ENCODE measurements at regions not wholly inside any gene's neighbourhood (a gene's known extent, or its start where the extent isn't known, plus 50 kb on each side); places are given as distances from the start of the nearest gene placed in this dataset.
A peak's percentile ranks its signal among the peaks of the same experiment; 100 is the strongest.

DNA sequence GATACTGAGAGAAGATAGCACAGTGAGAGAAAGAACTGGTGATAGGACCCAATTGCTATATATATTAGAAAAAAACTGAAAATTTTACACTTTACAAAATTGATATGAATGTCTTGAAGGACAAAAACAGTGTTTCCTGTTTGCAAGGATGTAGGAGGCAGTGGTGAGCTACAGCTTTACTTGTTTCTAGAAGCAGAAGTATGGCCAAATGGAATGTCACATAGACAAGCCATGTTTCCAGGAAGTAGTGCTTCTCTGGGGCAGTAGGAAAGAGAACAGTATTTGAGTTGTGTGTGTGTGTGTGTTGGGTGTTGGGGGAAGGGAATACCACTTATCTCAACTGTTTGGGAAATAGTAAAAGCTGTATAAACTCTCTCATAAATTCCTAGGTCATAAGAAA, 60.9 kb upstream of the IBSP start:
- H3K4me3 ChIP-seq (ENCODE audit: low read length in 2 of 2): no peak overlapping the region
- DNase-seq (no peak), ATAC-seq (ENCODE audit: low FRiP score) (no peak)
- intact Hi-C loops (cut with DNase I): no loop called here
- H3K27ac ChIP-seq (ENCODE audit: low read depth in 1 of 2, low read length in 2 of 2): no peak overlapping the region
- H3K4me1 ChIP-seq (ENCODE audit: control insufficient read depth in 1 of 2, insufficient read depth in 2 of 2, low read length in 2 of 2): no peaks in the 10 kb centered on the region
- H3K27me3 ChIP-seq (ENCODE audit: control insufficient read depth in 1 of 2, insufficient read depth in 2 of 2, low read length in 1 of 2): no peaks in the 10 kb centered on the region
- H3K36me3 ChIP-seq (ENCODE audit: control insufficient read depth in 1 of 2, insufficient read depth in 2 of 2, low read length in 1 of 2): no peaks in the 10 kb centered on the region
- H3K9me3 ChIP-seq (ENCODE audit: control insufficient read depth, low read length): no peaks in the 10 kb centered on the region

DNA sequence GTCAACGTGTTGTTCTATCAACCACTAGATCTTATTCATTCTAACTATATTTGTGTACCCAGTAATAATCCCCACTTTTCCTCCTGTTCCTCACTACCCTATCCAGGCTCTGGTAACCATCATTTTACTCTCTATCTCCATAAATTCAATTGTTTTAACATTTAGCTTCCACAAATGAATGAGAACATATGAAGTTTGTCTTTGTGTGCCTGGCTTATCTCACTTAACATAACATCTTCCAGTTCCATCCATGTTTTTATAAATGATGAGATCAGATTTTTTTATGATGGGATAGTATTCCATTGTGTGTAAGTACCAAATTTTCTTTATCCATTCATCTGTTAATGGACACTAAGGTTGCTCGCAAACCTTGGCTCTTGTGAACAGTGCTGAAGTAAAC, 59.9 kb upstream of the IBSP start:
- no peak for DNase-seq
- Histone ChIP-seq H3K4me1 (ENCODE audit: control insufficient read depth in 1 of 2, insufficient read depth in 2 of 2, low read length in 2 of 2) (no peaks in the 10 kb centered on the region), H3K9me3 (ENCODE audit: control insufficient read depth, low read length) (no peaks in the 10 kb centered on the region), H3K27ac (ENCODE audit: low read depth in 1 of 2, low read length in 2 of 2) (no peak overlapping the region), H3K36me3 (ENCODE audit: control insufficient read depth in 1 of 2, insufficient read depth in 2 of 2, low read length in 1 of 2) (no peaks in the 10 kb centered on the region), H3K27me3 (ENCODE audit: control insufficient read depth in 1 of 2, insufficient read depth in 2 of 2, low read length in 1 of 2) (no peaks in the 10 kb centered on the region), H3K4me3 (ENCODE audit: low read length in 2 of 2) (no peak overlapping the region)
- 74 to 76% methylated on average over 2 of the region's 2 CpGs for WGBS, 2 donors
- no peak for ATAC-seq (ENCODE audit: low FRiP score)
- intact Hi-C loops (cut with DNase I): no loop called here

DNA sequence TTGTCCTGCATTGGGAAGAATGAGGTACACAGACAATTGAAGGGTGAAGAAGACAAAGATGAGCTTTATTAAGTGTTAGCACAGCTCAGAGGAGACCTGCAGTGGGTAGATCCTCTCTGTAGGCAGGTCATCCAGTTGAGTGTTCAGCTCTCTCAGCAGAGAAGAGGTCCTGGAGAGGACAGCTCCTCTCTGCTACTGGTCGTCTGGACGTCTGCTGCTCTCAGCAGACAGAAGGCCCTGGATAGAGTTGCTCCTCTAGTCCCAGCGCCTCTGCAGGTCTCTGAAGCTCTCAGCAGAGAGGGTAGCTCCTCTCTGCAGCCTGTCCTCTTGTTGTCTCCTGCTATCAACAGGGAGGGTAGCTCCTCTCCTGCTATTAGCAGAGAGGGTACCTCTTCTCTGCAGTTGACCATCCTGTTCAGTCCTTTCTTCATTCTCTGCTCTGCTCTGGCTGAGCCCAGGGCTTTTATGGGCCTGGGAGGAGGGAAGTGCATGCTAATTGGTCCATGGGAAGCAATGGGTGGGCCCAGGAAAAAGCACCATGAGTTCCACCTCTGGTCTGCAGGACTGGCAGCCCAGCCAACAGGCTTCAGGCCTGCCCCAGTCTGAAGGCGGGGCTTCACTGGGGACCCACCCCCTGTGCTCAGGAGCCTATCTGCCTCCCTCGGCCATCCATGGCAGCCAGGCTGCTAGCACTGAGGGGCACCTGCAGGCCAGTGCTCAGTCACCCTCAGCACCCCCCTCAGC, 54.1 kb upstream of the IBSP start:
- Histone ChIP-seq H3K27me3 (ENCODE audit: control insufficient read depth in 1 of 2, insufficient read depth in 2 of 2, low read length in 1 of 2) (no peaks in the 10 kb centered on the region), H3K27ac (ENCODE audit: low read depth in 1 of 2, low read length in 2 of 2) (no peak overlapping the region), H3K4me3 (ENCODE audit: low read length in 2 of 2) (no peak overlapping the region), H3K9me3 (ENCODE audit: control insufficient read depth, low read length) (peaks cover 1% of the 10 kb centered on the region), H3K36me3 (ENCODE audit: control insufficient read depth in 1 of 2, insufficient read depth in 2 of 2, low read length in 1 of 2) (no peaks in the 10 kb centered on the region), H3K4me1 (ENCODE audit: control insufficient read depth in 1 of 2, insufficient read depth in 2 of 2, low read length in 2 of 2) (no peaks in the 10 kb centered on the region)
- DNase-seq (peak in 1 of 2 donors; percentile 47), ATAC-seq (ENCODE audit: low FRiP score) (no peak)
- intact Hi-C loops (cut with DNase I): no loop called here
- WGBS, 2 donors: 63 to 64% methylated on average over 5 of the region's 5 CpGs

DNA sequence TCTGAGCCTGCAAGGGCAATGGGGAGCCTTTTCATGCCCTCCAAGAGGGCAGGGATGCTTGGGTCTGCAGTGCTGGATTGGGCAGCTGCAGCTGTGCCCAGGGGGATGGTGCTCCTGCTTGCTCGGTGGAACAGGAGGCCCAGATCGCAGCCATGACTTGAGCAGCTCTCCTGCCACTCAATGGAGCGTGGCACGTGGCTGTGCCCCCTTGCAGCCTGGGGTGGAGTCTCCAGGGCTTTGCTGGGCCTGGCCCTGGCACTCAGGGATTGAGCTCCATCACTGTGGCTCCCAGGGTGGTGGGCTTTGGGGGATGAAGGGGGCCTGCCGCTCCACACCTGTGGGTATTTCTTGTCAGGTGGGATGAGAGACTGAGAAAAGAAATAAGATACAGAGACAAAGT, 53.4 kb upstream of the IBSP start:
- 92 to 93% methylated on average over 5 of the region's 5 CpGs for WGBS, 2 donors
- Histone ChIP-seq H3K27me3 (ENCODE audit: control insufficient read depth in 1 of 2, insufficient read depth in 2 of 2, low read length in 1 of 2) (no peaks in the 10 kb centered on the region), H3K4me1 (ENCODE audit: control insufficient read depth in 1 of 2, insufficient read depth in 2 of 2, low read length in 2 of 2) (no peaks in the 10 kb centered on the region)

More for the DNA sequence above, 53.4 kb upstream of the IBSP start:
- ATAC-seq (ENCODE audit: low FRiP score) (no peak), DNase-seq (peak in 1 of 2 donors; percentile 51)
- intact Hi-C loops (cut with DNase I): no loop called here
- Histone ChIP-seq H3K9me3 (ENCODE audit: control insufficient read depth, low read length) (peaks cover 1% of the 10 kb centered on the region), H3K4me3 (ENCODE audit: low read length in 2 of 2) (no peak overlapping the region), H3K36me3 (ENCODE audit: control insufficient read depth in 1 of 2, insufficient read depth in 2 of 2, low read length in 1 of 2) (no peaks in the 10 kb centered on the region), H3K27ac (ENCODE audit: low read depth in 1 of 2, low read length in 2 of 2) (no peak overlapping the region)
